DND-41 (cell line): ENCODE measurements at regions not wholly inside any gene's neighbourhood (a gene's known extent, or its start where the extent isn't known, plus 50 kb on each side); places are given as distances from the start of the nearest gene placed in this dataset.

Experiments used
- ATAC-seq: fragments of 200-7000 bp; cut with Tn5 transposase; 3 replicates; pipeline ENCODE4 v1.9.1; 2021; ENCODE audit warnings: low read depth; ENCODE audit not compliant: insufficient read depth
- DNase-seq: peaks from one replicate; pipeline ENCODE4 v3.0.0-alpha.2; 2020
- H2AFZ ChIP-seq: 2 replicates; pipeline ENCODE4 v1.6.0; 2012; ENCODE audit warnings: low read depth, low read length
- H3K27ac ChIP-seq: 2 replicates; pipeline ENCODE4 v1.5.1; 2012; ENCODE audit warnings: low read length, inconsistent platforms
- H3K27me3 ChIP-seq: fragments of 200-600 bp; sonication (generic); 2 replicates; pipeline ENCODE4 v1.6.0; 2012; ENCODE audit warnings: low read length, mild to moderate bottlenecking, inconsistent platforms; ENCODE audit not compliant: insufficient read depth, poor library complexity
- H3K36me3 ChIP-seq: 2 replicates; pipeline ENCODE4 v1.5.1; 2012; ENCODE audit warnings: low read length, inconsistent platforms; ENCODE audit not compliant: insufficient read depth
- H3K4me1 ChIP-seq: 2 replicates; pipeline ENCODE4 v1.5.1; 2012; ENCODE audit warnings: mild to moderate bottlenecking, low read length; ENCODE audit not compliant: insufficient read depth
- H3K4me2 ChIP-seq: 2 replicates; pipeline ENCODE4 v1.6.0; 2012; ENCODE audit warnings: mild to moderate bottlenecking, moderate library complexity, low read length, inconsistent platforms; ENCODE audit not compliant: insufficient read depth
- H3K4me3 ChIP-seq, 2 experiments: fragments of 200-600 bp in 1 of 2; shearing (Covaris generic) in 1 of 2; 2 replicates each; pipeline ENCODE4 v1.5.1; 2012 to 2016; ENCODE audit warnings: inconsistent platforms in 2 of 2, low read length in 2 of 2, mild to moderate bottlenecking in 2 of 2, low read depth in 1 of 2, moderate library complexity in 1 of 2
- H3K79me2 ChIP-seq: 2 replicates; pipeline ENCODE4 v1.6.0; 2012; ENCODE audit warnings: low read length, inconsistent platforms; ENCODE audit not compliant: insufficient read depth
- H3K9ac ChIP-seq: 2 replicates; pipeline ENCODE4 v1.6.0; 2012; ENCODE audit warnings: low read depth, mild to moderate bottlenecking, inconsistent platforms, low read length, moderate library complexity
- H3K9me3 ChIP-seq: 2 replicates; pipeline ENCODE4 v1.5.1; 2012; ENCODE audit warnings: low read length, moderate library complexity, mild to moderate bottlenecking, inconsistent platforms; ENCODE audit not compliant: insufficient read depth, severe bottlenecking
- H4K20me1 ChIP-seq: 2 replicates; pipeline ENCODE4 v1.6.0; 2012; ENCODE audit warnings: low read length; ENCODE audit not compliant: insufficient read depth
- CTCF ChIP-seq: IDR thresholded peaks from 2 replicates; pipeline ENCODE4 v1.5.1; 2012; ENCODE audit warnings: borderline replicate concordance, low read length, moderate library complexity, mild to moderate bottlenecking; ENCODE audit not compliant: poor library complexity, severe bottlenecking; ENCODE audit errors: extremely low read depth
- EZH2 ChIP-seq: IDR thresholded peaks from 3 replicates; pipeline ENCODE4 v1.6.1; 2012; ENCODE audit warnings: borderline replicate concordance, low read depth, mild to moderate bottlenecking, moderate library complexity, low read length, inconsistent platforms; ENCODE audit not compliant: severe bottlenecking

DNA sequence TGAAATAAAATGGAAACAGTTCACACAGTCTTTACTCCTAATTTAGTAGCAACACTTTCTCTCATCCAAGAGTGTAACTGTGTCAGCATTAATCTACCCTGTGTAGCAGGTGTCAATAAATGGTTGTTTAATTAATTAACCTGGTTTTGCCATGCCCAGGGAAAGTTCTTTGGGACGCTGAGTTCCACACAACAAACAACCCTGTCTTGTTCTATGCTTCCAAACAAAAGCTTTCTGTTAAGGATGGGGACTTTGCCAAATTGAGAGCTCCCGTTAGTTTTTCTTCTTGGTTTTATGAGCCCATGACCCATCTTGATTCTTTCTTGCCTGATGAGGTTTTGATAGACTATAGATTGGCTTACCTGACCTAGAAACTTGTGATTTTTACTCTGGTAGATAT lies 530.1 kb downstream of the KCNJ2 start:
- H3K79me2 ChIP-seq = no peaks in the 10 kb centered on the region
- H3K9ac ChIP-seq = no peak overlapping the region

GRCh38 chr17:70702683-70703255 lies 533.4 kb downstream of the KCNJ2 start:
- no peak overlapping the region for H3K4me2 ChIP-seq
- no peaks in the 10 kb centered on the region for H3K9me3 ChIP-seq
- no peaks in the 10 kb centered on the region for H3K27me3 ChIP-seq
- DNase-seq = no peak
- no peaks in the 10 kb centered on the region for H3K79me2 ChIP-seq
- H3K4me1 ChIP-seq = no peaks in the 10 kb centered on the region
- ATAC-seq = no peak
- no peaks in the 10 kb centered on the region for H3K36me3 ChIP-seq
- H3K9ac ChIP-seq = no peak overlapping the region
- no peak overlapping the region for H3K27ac ChIP-seq
- no peak overlapping the region for H2AFZ ChIP-seq
- H4K20me1 ChIP-seq = no peaks in the 10 kb centered on the region
- TF ChIP-seq CTCF (no peak), EZH2 (no peak)
- no peak overlapping the region for H3K4me3 ChIP-seq

More for the DNA sequence above, 530.1 kb downstream of the KCNJ2 start:
- no peak overlapping the region for H3K4me2 ChIP-seq
- no peak for DNase-seq
- TF ChIP-seq EZH2 (no peak), CTCF (no peak)
- H4K20me1 ChIP-seq = no peaks in the 10 kb centered on the region
- no peaks in the 10 kb centered on the region for H3K9me3 ChIP-seq
- no peak for ATAC-seq
- no peaks in the 10 kb centered on the region for H3K27me3 ChIP-seq
- no peaks in the 10 kb centered on the region for H3K36me3 ChIP-seq
- no peaks in the 10 kb centered on the region for H3K4me1 ChIP-seq
- H2AFZ ChIP-seq = no peak overlapping the region
- no peak overlapping the region for H3K4me3 ChIP-seq
- no peak overlapping the region for H3K27ac ChIP-seq

- H3K4me1 ChIP-seq = no peaks in the 10 kb centered on the region
- H3K9me3 ChIP-seq = no peaks in the 10 kb centered on the region
- no peak overlapping the region for H3K4me2 ChIP-seq
- TF ChIP-seq EZH2 = no peak
- no peak for TF ChIP-seq CTCF
- ATAC-seq = no peak
- no peak overlapping the region for H3K27ac ChIP-seq
- H3K36me3 ChIP-seq = no peaks in the 10 kb centered on the region
- no peak overlapping the region for H2AFZ ChIP-seq
- no peaks in the 10 kb centered on the region for H3K27me3 ChIP-seq
- H3K79me2 ChIP-seq = no peaks in the 10 kb centered on the region
- DNase-seq = no peak
- H3K4me3 ChIP-seq = no peak overlapping the region
- no peaks in the 10 kb centered on the region for H4K20me1 ChIP-seq
- H3K9ac ChIP-seq = no peak overlapping the region
These were observed 540.3 kb downstream of the KCNJ2 start for GRCh38 chr17:70709596-70709995.

DNA sequence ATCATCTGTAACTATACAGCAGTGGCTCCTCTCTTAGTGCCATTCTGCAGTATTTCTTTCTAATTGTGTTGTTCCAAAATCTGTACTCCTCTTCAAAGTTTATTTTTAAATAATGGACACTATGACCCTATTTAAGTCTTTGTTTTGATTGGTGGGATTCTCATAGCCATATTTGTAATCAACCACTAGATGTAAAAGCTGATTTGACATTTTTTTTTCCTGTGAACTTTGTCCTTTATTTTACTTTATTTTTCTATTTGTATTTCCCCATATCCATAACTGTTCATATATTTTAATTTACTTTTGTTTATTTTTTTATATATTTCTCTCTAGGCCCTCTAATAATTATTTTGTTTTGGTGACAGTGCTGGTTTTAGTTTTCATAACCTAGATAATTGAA lies 544.4 kb downstream of the KCNJ2 start:
- Histone ChIP-seq H3K4me1 (no peaks in the 10 kb centered on the region), H3K79me2 (no peaks in the 10 kb centered on the region), H3K9me3 (no peaks in the 10 kb centered on the region), H3K27me3 (no peaks in the 10 kb centered on the region), H3K9ac (no peak overlapping the region), H3K36me3 (no peaks in the 10 kb centered on the region), H3K27ac (no peak overlapping the region), H3K4me2 (no peak overlapping the region), H3K4me3 (no peak overlapping the region), H2AFZ (no peak overlapping the region), H4K20me1 (no peaks in the 10 kb centered on the region)
- no peak for TF ChIP-seq EZH2
- no peak for TF ChIP-seq CTCF
- ATAC-seq (no peak), DNase-seq (no peak)
